Tibial artery (tissue), 4 donors: ENCODE measurements at regions not wholly inside any gene's neighbourhood (a gene's known extent, or its start where the extent isn't known, plus 50 kb on each side); places are given as distances from the start of the nearest gene placed in this dataset.
A peak's percentile ranks its signal among the peaks of the same experiment; 100 is the strongest.

Experiments
- DNase-seq, 2 donors: peaks; one replicate each; pipeline ENCODE4 v3.0.0-alpha.2; 2019
- H3K27ac ChIP-seq, 2 donors: fragments of 200-600 bp; sonication (generic) in 1 of 2; 1 replicate in 1 of 2; 2 replicates in 1 of 2; pipeline ENCODE4 v1.5.1; 2018 to 2019; ENCODE audit warnings: mild to moderate bottlenecking in 1 of 2
- H3K27me3 ChIP-seq, 2 donors: fragments of 200-600 bp; sonication (generic) in 1 of 2; one replicate each; pipeline versions ENCODE4 v1.5.1 to v1.6.0; 2016 to 2019
- H3K36me3 ChIP-seq, 3 donors: fragments of 200-600 bp; sonication (generic) in 2 of 3; one replicate each; pipeline ENCODE4 v1.5.1; 2016 to 2019; ENCODE audit warnings: mild to moderate bottlenecking in 2 of 3
- H3K4me1 ChIP-seq, 4 donors: fragments of 200-600 bp; sonication (generic) in 2 of 4; 1 replicate in 3 of 4; 2 replicates in 1 of 4; pipeline ENCODE4 v1.5.1; 2016 to 2019
- H3K4me3 ChIP-seq, 2 donors: fragments of 200-600 bp; sonication (generic) in 1 of 2; 1 replicate in 1 of 2; 2 replicates in 1 of 2; pipeline ENCODE4 v1.5.1; 2018 to 2019; ENCODE audit warnings: mild to moderate bottlenecking in 2 of 2
- H3K9me3 ChIP-seq, 3 donors: fragments of 200-600 bp; sonication (generic) in 1 of 3; one replicate each; pipeline ENCODE4 v1.5.1; 2016 to 2019
- CTCF ChIP-seq, 2 experiments: fragments of 200-600 bp in 1 of 2; fragments of 450-650 bp in 1 of 2; IDR thresholded peaks; one replicate each; pipeline ENCODE4 v1.5.1; 2017 to 2019; ENCODE audit warnings: antibody characterized with exemption in 2 of 2, mild to moderate bottlenecking in 1 of 2, moderate library complexity in 1 of 2
- intact Hi-C: fragments of 100-400 bp; cut with DNase I; formaldehyde crosslinking; loops from one replicate; pipeline ENCODE4 v1.15.0; 2023; ENCODE audit warnings: low total_unique reads

GRCh38 chr3:194929578-194929960, 243.9 kb downstream of the FAM43A start:
- Histone ChIP-seq H3K36me3 (no peaks in the 10 kb centered on the region), H3K27ac (no peak overlapping the region), H3K27me3 (no peaks in the 10 kb centered on the region), H3K9me3 (no peaks in the 10 kb centered on the region), H3K4me3 (no peak overlapping the region), H3K4me1 (peaks cover 0 to 37% (median 7%) of the 10 kb centered on the region in 4 donors)
- no peak for DNase-seq
- TF ChIP-seq CTCF (IDR thresholded peaks at IDR 0.05), result no peak
- intact Hi-C loops, result no loop called here

- no peak for TF ChIP-seq CTCF (IDR thresholded peaks at IDR 0.05)
- H3K4me1 ChIP-seq, result peaks cover 0 to 37% (median 7%) of the 10 kb centered on the region in 4 donors
- peak in 1 of 2 donors; percentile 52 for DNase-seq
- peak overlapping the region in 1 of 2 donors; percentile 32 for H3K27ac ChIP-seq
- H3K9me3 ChIP-seq, result no peaks in the 10 kb centered on the region
- H3K27me3 ChIP-seq, result no peaks in the 10 kb centered on the region
- no peaks in the 10 kb centered on the region for H3K36me3 ChIP-seq
- intact Hi-C loops, result no loop called here
- H3K4me3 ChIP-seq, result no peak overlapping the region
Observed at GRCh38 chr3:194930377-194931204, 244.9 kb downstream of the FAM43A start.

GRCh38 chr3:194931347-194931746, 245.7 kb downstream of the FAM43A start:
- Histone ChIP-seq H3K36me3 (no peaks in the 10 kb centered on the region), H3K4me3 (no peak overlapping the region), H3K9me3 (no peaks in the 10 kb centered on the region), H3K27me3 (no peaks in the 10 kb centered on the region), H3K27ac (no peak overlapping the region), H3K4me1 (peaks cover 0 to 37% (median 7%) of the 10 kb centered on the region in 4 donors)
- intact Hi-C loops, result no loop called here
- no peak for TF ChIP-seq CTCF (IDR thresholded peaks at IDR 0.05)
- no peak for DNase-seq

GRCh38 chr3:194931865-194932264, 246.2 kb downstream of the FAM43A start:
- no peak for DNase-seq
- Histone ChIP-seq H3K36me3 (no peaks in the 10 kb centered on the region), H3K9me3 (no peaks in the 10 kb centered on the region), H3K27me3 (no peaks in the 10 kb centered on the region), H3K4me1 (peaks cover 0 to 37% (median 7%) of the 10 kb centered on the region in 4 donors), H3K4me3 (no peak overlapping the region), H3K27ac (no peak overlapping the region)
- TF ChIP-seq CTCF (IDR thresholded peaks at IDR 0.05), result no peak
- intact Hi-C loops, result no loop called here

GRCh38 chr3:194933465-194933864, 247.8 kb downstream of the FAM43A start:
- H3K4me1 ChIP-seq, result peaks cover 0 to 37% (median 7%) of the 10 kb centered on the region in 4 donors
- no peak overlapping the region for H3K4me3 ChIP-seq
- DNase-seq, result no peak
- H3K9me3 ChIP-seq, result no peaks in the 10 kb centered on the region
- no peaks in the 10 kb centered on the region for H3K27me3 ChIP-seq
- intact Hi-C loops, result no loop called here
- TF ChIP-seq CTCF (IDR thresholded peaks at IDR 0.05), result no peak
- no peak overlapping the region for H3K27ac ChIP-seq
- no peaks in the 10 kb centered on the region for H3K36me3 ChIP-seq
